OCI-M2 (cell line): ENCODE measurements at regions not wholly inside any gene's neighbourhood (a gene's known extent, or its start where the extent isn't known, plus 50 kb on each side); places are given as distances from the start of the nearest gene placed in this dataset.

Source experiments
- DNase-seq: peaks from one replicate; lab custom pipeline; 2025; ENCODE audit not compliant: unreplicated experiment; lab: John Stamatoyannopoulos, UW

GRCh38 chr11:69967484-69967883 is 110.6 kb upstream of the ANO1 start:
- no peak for DNase-seq

GRCh38 chr11:69968396-69969347 is 109.4 kb upstream of the ANO1 start:
- no peak for DNase-seq

- no peak for DNase-seq
These were observed 108.0 kb upstream of the ANO1 start for GRCh38 chr11:69969890-69970784.

GRCh38 chr11:69970785-69971535 is 107.2 kb upstream of the ANO1 start:
- DNase-seq: no peak

- no peak for DNase-seq
These were observed 106.4 kb upstream of the ANO1 start for GRCh38 chr11:69971741-69972140.

GRCh38 chr11:69972351-69972802 is 105.7 kb upstream of the ANO1 start:
- DNase-seq: no peak

GRCh38 chr11:69974528-69974927 is 103.6 kb upstream of the ANO1 start:
- no peak for DNase-seq

GRCh38 chr11:69975822-69976221 is 102.3 kb upstream of the ANO1 start:
- DNase-seq: no peak

GRCh38 chr11:69976794-69977193 is 101.3 kb upstream of the ANO1 start:
- no peak for DNase-seq

GRCh38 chr11:69977951-69978350 is 100.2 kb upstream of the ANO1 start:
- no peak for DNase-seq

GRCh38 chr11:69978841-69979614 is 99.1 kb upstream of the ANO1 start:
- DNase-seq: no peak

- no peak for DNase-seq
These were observed 98.5 kb upstream of the ANO1 start for GRCh38 chr11:69979632-69980031.

GRCh38 chr11:69981119-69981784 is 96.9 kb upstream of the ANO1 start:
- no peak for DNase-seq

GRCh38 chr11:69982690-69983570 is 95.2 kb upstream of the ANO1 start:
- DNase-seq: no peak

GRCh38 chr11:69983571-69983877 is 94.6 kb upstream of the ANO1 start:
- no peak for DNase-seq

GRCh38 chr11:69983897-69984438 is 94.1 kb upstream of the ANO1 start:
- no peak for DNase-seq

- DNase-seq: no peak
These were observed 93.5 kb upstream of the ANO1 start for GRCh38 chr11:69984457-69985261.

- no peak for DNase-seq
These were observed 92.8 kb upstream of the ANO1 start for GRCh38 chr11:69985331-69985640.
